ENCODE measurements at regions not wholly inside any gene's neighbourhood (a gene's known extent, or its start where the extent isn't known, plus 50 kb on each side); places are given as distances from the start of the nearest gene placed in this dataset.
"Not testable (repeated sequence)": the region's sequence is repeated elsewhere in the genome, so short reads cannot be mapped to it uniquely, and the experiment has no call there.

DNA sequence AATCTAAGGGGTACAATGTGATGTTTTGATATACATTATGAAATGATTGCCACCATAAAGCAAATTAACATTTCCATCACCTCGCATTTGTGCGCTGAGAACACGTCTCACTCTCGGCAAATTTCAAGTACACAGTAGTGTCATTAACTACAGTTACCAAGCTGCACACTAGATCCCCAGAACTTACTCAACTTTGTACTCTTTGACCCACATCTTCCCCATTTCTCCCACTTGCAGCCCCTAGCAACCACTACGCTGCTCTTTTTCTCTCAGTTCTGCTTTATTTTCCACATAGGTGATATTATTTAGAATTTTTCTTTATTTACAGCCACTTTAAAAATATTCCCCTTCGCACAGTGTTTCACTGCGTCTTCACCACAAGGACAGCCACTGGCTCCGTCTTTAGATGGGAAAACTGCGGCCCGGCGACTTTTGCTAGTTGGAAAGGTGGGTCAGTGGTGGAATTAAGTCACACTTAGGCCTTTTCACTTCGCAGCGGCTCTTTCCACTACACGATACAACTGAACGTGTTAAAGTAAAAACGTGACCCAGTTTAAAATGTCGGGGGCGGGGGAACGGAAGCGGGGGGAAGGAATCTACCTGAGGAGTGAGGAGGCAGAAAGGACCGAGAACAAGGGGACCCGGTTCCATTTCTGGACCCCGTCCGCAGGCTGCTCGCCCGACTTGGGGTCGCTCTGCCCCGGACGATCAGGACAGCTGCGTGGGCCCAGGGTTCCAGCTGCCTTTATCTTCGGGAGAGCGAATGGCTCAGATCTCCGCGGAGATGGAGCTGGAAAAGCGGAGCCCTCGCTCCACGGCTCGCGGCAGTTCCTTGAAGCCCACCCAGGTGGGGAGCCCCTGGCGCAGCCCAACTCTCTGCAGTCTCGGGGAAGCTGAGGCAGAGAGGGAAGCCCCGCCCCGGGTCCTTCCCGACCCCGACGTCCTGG lies 486.1 kb downstream of the UQCRFS1 start:
- H3K4me1 Mint-ChIP-seq (ENCODE audit: low read depth), result no peaks in the 10 kb centered on the region
- H3K4me3 Mint-ChIP-seq, result no peak overlapping the region
- peaks cover 18% of the 10 kb centered on the region for H3K27me3 Mint-ChIP-seq
- no peaks in the 10 kb centered on the region for H3K9me3 Mint-ChIP-seq (ENCODE audit: low read depth)
- no peak overlapping the region for H3K27ac Mint-ChIP-seq
- H3K36me3 Mint-ChIP-seq, result no peaks in the 10 kb centered on the region

DNA sequence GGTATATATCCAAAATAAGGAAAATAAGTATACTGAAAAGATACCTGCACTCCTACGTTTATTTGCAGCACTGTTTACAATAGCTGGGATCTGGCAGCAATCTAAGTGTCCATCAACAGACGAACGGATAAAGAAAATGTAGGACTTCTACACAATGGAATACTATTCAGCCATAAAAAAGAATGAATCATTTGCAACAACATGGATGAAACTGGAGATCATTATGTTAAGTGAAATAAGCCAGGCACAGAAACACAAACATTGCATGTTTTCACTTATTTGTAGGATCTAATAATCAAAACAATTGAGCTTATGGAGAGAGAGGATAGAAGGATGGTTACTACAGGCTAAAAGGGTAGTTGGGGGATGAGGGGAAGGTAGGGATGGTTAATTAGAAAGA lies 494.0 kb downstream of the UQCRFS1 start:
- H3K4me1 Mint-ChIP-seq (ENCODE audit: low read depth), result no peaks in the 10 kb centered on the region
- no peaks in the 10 kb centered on the region for H3K9me3 Mint-ChIP-seq (ENCODE audit: low read depth)
- no peak overlapping the region for H3K27ac Mint-ChIP-seq
- H3K4me3 Mint-ChIP-seq, result no peak overlapping the region
- H3K36me3 Mint-ChIP-seq, result no peaks in the 10 kb centered on the region
- peaks cover 4% of the 10 kb centered on the region for H3K27me3 Mint-ChIP-seq

DNA sequence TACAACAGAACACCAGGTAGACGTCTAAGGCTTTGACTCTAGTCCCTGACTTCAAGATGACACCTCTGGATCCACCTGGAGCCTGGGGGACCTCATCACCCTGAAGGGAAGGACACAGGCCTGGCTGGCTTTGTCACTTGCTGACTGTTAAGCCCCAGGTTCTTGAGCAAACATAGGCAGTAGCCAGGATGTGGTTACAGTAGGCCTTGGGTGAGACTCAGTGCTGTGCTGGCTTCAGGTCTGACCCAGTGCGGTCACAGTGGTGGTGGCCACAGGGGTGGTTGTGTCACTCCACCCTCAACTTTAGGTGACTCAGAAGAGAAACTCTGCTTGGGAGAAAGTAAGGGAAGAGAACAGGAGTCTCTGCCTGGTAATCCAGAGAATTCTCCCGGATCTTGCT lies 497.8 kb downstream of the UQCRFS1 start:
- no peaks in the 10 kb centered on the region for H3K9me3 Mint-ChIP-seq (ENCODE audit: low read depth)
- no peaks in the 10 kb centered on the region for H3K36me3 Mint-ChIP-seq
- peaks cover 2% of the 10 kb centered on the region for H3K27me3 Mint-ChIP-seq
- no peak overlapping the region for H3K27ac Mint-ChIP-seq
- no peaks in the 10 kb centered on the region for H3K4me1 Mint-ChIP-seq (ENCODE audit: low read depth)
- no peak overlapping the region for H3K4me3 Mint-ChIP-seq

DNA sequence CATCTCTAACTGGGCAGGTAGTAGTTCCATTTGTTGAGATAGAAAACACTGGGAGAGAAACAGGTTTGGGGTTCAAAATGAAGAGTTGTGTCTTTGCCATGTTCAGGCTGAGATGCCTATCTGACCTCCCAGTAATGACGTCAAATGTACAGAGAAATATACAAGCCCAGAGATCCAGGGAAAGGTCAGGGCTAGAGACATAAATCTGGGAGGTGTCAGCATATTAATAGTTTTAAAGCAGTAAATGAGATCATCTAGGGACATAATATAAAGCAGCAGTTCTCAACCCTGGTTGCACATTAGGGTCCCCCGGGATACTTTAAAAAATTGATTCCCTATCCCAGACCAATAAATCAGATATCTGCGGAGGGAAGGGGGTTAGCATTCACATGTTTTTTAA lies 501.5 kb downstream of the UQCRFS1 start:
- no peaks in the 10 kb centered on the region for H3K36me3 Mint-ChIP-seq

DNA sequence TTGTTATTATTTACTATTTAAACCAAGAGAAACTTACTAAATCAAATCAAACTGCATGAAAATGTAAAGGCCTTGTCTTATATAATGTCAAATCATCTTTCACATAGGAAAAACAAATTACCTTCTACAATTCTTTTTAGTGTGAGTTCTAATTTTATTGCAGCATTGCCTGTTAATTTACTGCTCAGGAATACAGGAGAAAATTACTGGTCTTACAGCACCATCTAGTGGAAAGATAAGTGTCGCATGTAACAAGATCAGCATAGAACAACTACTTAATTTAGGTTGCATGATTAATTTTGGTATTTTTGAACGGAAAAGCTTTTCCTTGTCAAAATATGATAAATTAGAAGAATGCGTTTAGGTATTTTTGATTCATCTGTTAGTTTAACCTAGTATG lies 502.7 kb downstream of the UQCRFS1 start:
- Mint-ChIP-seq H3K9me3 (ENCODE audit: low read depth) (no peaks in the 10 kb centered on the region), H3K36me3 (no peaks in the 10 kb centered on the region), H3K27me3 (no peaks in the 10 kb centered on the region), H3K27ac (no peak overlapping the region), H3K4me1 (ENCODE audit: low read depth) (no peaks in the 10 kb centered on the region), H3K4me3 (no peak overlapping the region)

More for the DNA sequence above, 501.5 kb downstream of the UQCRFS1 start:
- Mint-ChIP-seq H3K4me1 (ENCODE audit: low read depth) (no peaks in the 10 kb centered on the region), H3K27me3 (peaks cover 2% of the 10 kb centered on the region), H3K9me3 (ENCODE audit: low read depth) (no peaks in the 10 kb centered on the region), H3K4me3 (no peak overlapping the region), H3K27ac (no peak overlapping the region)

DNA sequence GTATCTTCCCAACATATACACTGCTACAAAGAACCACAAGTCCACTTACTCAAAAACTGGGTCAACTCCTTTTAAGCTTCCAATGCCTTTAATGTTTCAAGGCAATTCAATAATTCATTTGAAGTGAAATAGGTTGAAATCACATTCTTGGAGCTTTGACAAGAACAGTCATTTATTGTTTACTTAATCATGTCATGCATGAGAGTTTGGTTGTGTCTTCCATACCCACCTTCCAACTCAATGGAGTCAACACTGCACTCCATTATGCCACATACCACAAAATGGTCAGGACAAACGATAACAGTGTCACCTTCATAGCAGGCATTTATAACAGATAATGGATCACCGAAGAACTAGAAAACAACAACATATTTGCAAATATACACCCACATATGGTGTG lies 506.3 kb downstream of the UQCRFS1 start:
- Mint-ChIP-seq H3K4me1 (ENCODE audit: low read depth) (no peaks in the 10 kb centered on the region), H3K4me3 (no peak overlapping the region), H3K27ac (no peak overlapping the region), H3K27me3 (no peaks in the 10 kb centered on the region), H3K9me3 (ENCODE audit: low read depth) (no peaks in the 10 kb centered on the region), H3K36me3 (no peaks in the 10 kb centered on the region)

DNA sequence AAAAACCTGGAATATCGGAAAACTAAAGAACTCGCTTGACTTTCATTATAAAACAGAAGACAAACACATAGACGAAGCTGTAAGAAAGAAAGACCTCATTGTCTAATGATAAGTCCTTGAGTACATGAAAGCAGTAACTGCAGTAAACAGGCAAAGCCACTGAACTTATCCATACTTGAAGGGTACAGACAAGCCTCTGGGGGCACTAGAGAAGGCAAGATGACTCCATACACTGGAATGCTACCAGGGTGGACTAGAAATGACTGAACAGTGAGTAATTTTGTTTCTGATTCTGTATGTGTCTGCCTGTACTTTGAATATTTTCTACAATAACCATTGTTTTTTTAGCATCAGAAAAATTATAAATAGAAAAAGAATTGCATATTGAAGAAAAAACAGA lies 507.9 kb downstream of the UQCRFS1 start:
- Mint-ChIP-seq H3K27ac (no peak overlapping the region), H3K36me3 (no peaks in the 10 kb centered on the region), H3K9me3 (ENCODE audit: low read depth) (no peaks in the 10 kb centered on the region), H3K27me3 (no peaks in the 10 kb centered on the region), H3K4me3 (no peak overlapping the region), H3K4me1 (ENCODE audit: low read depth) (no peaks in the 10 kb centered on the region)

DNA sequence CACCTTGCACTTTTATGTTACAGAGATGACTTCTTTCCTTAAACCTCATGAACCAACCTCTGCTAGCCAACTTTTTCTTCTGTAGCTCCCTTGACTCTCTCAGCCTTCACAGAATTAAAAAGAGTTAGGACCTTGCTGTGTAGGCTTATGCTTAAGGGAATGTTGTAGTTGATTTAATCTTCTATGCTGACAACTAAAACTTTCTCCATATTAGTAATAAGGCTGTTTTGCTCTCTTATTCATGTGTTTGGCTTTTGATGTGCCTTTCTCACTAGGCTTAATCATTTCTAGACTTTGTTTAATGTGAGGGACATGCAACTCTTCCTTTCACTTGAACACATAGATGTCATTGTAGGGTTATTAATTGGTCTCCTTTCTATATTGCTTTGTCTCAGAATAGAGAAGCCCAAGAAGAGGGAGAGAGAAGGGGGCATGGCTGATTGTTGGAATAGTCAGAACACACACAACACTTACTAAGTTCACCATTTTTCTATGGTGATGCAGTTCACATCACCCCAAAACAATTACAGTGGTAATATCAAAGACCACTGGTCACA lies 509.5 kb downstream of the UQCRFS1 start:
- Mint-ChIP-seq H3K27me3 (no peaks in the 10 kb centered on the region), H3K9me3 (ENCODE audit: low read depth) (no peaks in the 10 kb centered on the region), H3K4me3 (no peak overlapping the region), H3K27ac (no peak overlapping the region), H3K36me3 (no peaks in the 10 kb centered on the region), H3K4me1 (ENCODE audit: low read depth) (no peaks in the 10 kb centered on the region)

DNA sequence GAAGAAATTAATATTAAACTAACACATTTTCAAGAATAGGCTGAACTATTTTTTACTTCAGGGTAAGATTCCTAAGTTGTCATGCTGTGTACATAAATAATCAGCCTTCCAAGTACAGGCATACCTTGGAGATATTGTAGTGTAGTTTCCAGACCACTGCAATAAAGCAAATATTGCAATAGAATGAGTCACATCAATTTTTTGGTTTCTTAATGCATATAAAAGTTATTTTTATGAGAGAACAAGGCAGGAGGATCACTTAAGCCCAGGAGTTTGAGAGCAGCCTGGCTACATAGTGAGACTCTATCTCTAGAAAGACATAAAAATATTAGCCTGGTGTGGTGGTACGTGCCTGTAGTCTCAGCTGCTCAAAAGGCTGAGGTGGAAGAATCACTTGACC lies 511.5 kb downstream of the UQCRFS1 start:
- no peak overlapping the region for H3K4me3 Mint-ChIP-seq
- H3K27ac Mint-ChIP-seq, result no peak overlapping the region
- no peaks in the 10 kb centered on the region for H3K4me1 Mint-ChIP-seq (ENCODE audit: low read depth)
- no peaks in the 10 kb centered on the region for H3K27me3 Mint-ChIP-seq
- H3K36me3 Mint-ChIP-seq, result no peaks in the 10 kb centered on the region
- H3K9me3 Mint-ChIP-seq (ENCODE audit: low read depth), result no peaks in the 10 kb centered on the region

DNA sequence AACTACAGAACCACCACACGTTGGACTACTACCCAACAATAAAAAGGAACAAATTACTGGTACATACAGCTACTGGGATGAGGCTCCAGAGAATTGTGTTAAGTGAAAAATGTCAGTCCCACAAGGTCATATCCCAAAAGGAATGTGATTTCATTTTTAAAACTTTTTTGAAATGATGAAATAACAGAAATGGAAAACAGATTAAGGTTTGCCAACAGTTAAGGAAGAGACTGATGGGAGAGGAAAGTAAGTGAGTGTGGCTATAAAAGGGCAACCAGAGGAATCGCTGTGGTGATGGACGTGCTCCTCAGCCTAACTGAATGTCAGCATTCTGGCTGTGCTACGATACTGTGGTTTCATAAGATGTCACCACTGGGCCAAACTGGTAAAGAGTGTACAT lies 512.8 kb downstream of the UQCRFS1 start:
- Mint-ChIP-seq H3K27me3 (no peaks in the 10 kb centered on the region), H3K4me3 (no peak overlapping the region), H3K36me3 (no peaks in the 10 kb centered on the region), H3K27ac (no peak overlapping the region), H3K9me3 (ENCODE audit: low read depth) (no peaks in the 10 kb centered on the region), H3K4me1 (ENCODE audit: low read depth) (no peaks in the 10 kb centered on the region)

DNA sequence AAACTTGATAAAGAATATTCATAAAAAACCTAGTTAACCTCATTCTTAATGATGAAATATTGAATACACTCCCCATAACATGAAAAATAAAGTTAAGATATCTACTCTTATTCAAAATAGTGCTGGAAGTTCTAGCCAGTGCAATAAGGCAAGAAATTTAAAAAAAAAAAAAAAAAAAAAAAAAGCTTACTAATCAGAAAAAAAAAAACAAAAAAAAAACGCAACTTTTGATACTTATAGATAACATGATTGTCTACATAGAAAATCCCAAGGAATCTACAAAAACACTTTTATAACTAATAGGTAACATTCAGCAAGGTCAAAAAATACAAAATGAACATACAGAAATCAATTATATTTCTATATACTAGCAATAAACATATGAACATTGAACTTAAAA lies 515.6 kb downstream of the UQCRFS1 start:
- Mint-ChIP-seq H3K36me3 (no peaks in the 10 kb centered on the region), H3K9me3 (ENCODE audit: low read depth) (no peaks in the 10 kb centered on the region), H3K27ac (no peak overlapping the region), H3K4me3 (no peak overlapping the region), H3K27me3 (no peaks in the 10 kb centered on the region), H3K4me1 (ENCODE audit: low read depth) (no peaks in the 10 kb centered on the region)

DNA sequence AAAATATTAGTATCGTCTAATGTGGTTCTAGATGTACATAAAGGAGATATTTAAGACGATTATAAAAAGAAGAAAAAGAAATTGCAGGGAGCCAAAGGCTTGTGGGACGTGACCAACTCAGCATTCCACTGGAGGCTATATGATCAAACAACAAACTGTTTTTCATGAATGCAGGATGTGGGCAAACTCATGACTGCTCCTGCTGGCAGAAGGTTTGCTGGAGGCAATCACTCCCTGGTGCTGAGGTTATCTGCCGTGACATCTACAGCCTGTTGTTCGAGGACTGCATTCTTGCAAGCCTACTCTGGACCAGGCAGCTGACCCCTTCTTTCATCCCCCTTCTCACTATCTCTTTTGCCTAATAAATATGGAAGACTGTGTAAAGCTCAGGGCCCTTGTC lies 518.1 kb downstream of the UQCRFS1 start:
- Mint-ChIP-seq H3K36me3 (no peaks in the 10 kb centered on the region), H3K27me3 (peaks cover 1% of the 10 kb centered on the region), H3K4me3 (no peak overlapping the region), H3K9me3 (ENCODE audit: low read depth) (no peaks in the 10 kb centered on the region), H3K27ac (no peak overlapping the region), H3K4me1 (ENCODE audit: low read depth) (no peaks in the 10 kb centered on the region)

DNA sequence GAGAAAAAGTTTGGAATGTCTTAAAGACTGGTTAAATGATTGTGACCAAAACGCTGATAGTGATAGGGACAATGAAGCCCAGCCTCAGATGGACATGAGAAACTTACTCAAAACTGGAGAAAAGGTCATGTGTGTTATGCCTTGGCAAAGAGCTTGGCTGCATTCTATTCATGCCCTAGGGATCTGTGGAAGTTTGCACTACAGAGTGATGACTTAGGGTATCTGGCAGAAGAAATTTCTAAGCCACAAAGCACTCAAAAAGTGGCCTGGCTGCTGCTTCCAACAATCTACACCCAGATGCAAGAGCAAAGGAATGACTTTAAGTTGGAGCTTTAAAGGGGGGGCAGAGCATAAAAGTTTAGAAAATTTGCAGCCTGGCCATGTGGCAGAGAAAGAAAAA lies 521.3 kb downstream of the UQCRFS1 start:
- Mint-ChIP-seq H3K4me3 (no peak overlapping the region), H3K4me1 (ENCODE audit: low read depth) (peaks cover 1% of the 10 kb centered on the region), H3K27ac (no peak overlapping the region), H3K36me3 (no peaks in the 10 kb centered on the region), H3K27me3 (peaks cover 1% of the 10 kb centered on the region), H3K9me3 (ENCODE audit: low read depth) (no peaks in the 10 kb centered on the region)

DNA sequence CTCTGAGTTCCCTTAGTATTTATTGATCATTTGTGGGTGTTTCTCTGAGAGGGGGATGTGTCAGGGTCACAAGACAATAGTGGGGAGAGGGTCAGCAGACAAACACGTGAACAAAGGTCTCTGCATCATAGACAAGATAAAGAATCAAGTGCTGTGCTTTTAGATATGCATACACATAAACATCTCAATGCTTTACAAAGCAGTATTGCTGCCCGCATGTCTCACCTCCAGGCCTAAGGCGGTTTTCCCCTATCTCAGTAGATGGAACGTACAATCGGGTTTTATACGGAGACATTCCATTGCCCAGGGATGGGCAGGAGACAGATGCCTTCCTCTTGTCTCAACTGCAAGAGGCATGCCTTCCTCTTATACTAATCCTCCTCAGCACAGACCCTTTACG lies 523.5 kb downstream of the UQCRFS1 start:
- H3K36me3 Mint-ChIP-seq; H3K27ac Mint-ChIP-seq; H3K9me3 Mint-ChIP-seq (ENCODE audit: low read depth); H3K27me3 Mint-ChIP-seq; H3K4me3 Mint-ChIP-seq; H3K4me1 Mint-ChIP-seq (ENCODE audit: low read depth): not testable (repeated sequence)

DNA sequence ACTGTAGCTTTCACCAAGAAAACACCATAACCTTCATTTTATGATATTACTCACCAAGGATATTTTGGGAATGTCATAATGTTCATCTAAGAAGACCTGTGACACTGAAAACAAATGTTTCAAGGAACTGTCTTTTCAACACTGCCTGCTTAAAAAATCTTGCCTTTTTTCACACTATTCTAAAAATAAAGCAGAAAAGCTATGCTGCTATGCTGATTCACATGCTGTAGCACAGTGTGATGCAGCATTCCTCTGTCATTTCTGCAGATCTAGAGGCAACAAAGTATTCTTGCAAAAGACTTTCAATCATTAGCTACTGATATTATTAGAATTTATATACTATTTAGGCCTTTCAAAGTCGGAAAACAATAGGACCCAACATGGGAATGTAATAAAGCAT lies 525.7 kb downstream of the UQCRFS1 start:
- Mint-ChIP-seq H3K4me1 (ENCODE audit: low read depth) (peaks cover 3% of the 10 kb centered on the region), H3K9me3 (ENCODE audit: low read depth) (no peaks in the 10 kb centered on the region), H3K36me3 (no peaks in the 10 kb centered on the region), H3K27ac (no peak overlapping the region), H3K4me3 (no peak overlapping the region), H3K27me3 (peaks cover 1% of the 10 kb centered on the region)

DNA sequence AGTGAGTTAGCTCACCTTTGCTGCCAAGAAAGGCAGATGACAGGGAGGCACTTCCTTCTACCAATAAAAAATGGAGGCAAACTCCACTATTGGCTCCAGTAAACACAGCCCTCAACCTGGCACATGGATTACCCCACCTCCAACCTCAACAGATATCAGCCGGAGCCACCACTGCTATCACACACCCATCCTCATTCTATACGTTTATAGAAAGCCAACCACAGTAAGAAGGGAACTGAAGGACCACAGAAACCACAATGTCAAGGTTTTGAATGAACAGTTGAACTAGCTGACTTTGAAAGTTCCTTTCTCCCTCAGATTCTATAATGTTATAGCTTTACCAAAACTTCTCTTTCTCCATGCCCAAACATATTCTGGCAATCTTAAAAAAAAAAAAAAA lies 526.2 kb downstream of the UQCRFS1 start:
- no peaks in the 10 kb centered on the region for H3K9me3 Mint-ChIP-seq (ENCODE audit: low read depth)
- peaks cover 1% of the 10 kb centered on the region for H3K27me3 Mint-ChIP-seq
- H3K36me3 Mint-ChIP-seq, result no peaks in the 10 kb centered on the region
- H3K4me3 Mint-ChIP-seq, result no peak overlapping the region
- H3K4me1 Mint-ChIP-seq (ENCODE audit: low read depth), result peaks cover 3% of the 10 kb centered on the region
- no peak overlapping the region for H3K27ac Mint-ChIP-seq

All from activated naive CD8-positive, alpha-beta T cell (primary cell).